AG04449 (cell line): ENCODE measurements at regions not wholly inside any gene's neighbourhood (a gene's known extent, or its start where the extent isn't known, plus 50 kb on each side); places are given as distances from the start of the nearest gene placed in this dataset.
"Not testable (repeated sequence)": the region's sequence is repeated elsewhere in the genome, so short reads cannot be mapped to it uniquely, and the experiment has no call there.

Source experiments
- CTCF ChIA-PET: fragments of 350-600 bp; formaldehyde crosslinking; extraction: SDS; loops from one replicate; lab custom pipeline; 2021; ENCODE audit warnings: antibody characterized with exemption; lab: Yijun Ruan, JAX
- POLR2A ChIA-PET: fragments of 400-600, 350-600 bp; formaldehyde crosslinking; extraction: SDS; loops from one replicate; lab custom pipeline; 2020; ENCODE audit warnings: antibody characterized with exemption, inconsistent platforms; lab: Yijun Ruan, JAX
- DNase-seq: peaks from one replicate; pipeline ENCODE4 v3.0.0-alpha.2; 2010; ENCODE audit warnings: low read depth, low spot score
- H3K4me3 ChIP-seq: 2 replicates; pipeline ENCODE4 v1.5.1; 2011; ENCODE audit warnings: low read depth, mild to moderate bottlenecking, control low read depth, low read length
- TF ChIP-seq, protein P1 (sequence below): IDR thresholded peaks from one replicate; pipeline ENCODE4 v1.5.1; 2011; ENCODE audit warnings: mild to moderate bottlenecking, moderate library complexity, low read length, control low read depth, inconsistent platforms; ENCODE audit not compliant: insufficient read depth; ENCODE audit errors: missing control alignments

GRCh38 chr12:123049398-123050240, 69.1 kb downstream of the ARL6IP4 start:
- no peak overlapping the region for H3K4me3 ChIP-seq
- DNase-seq: no peak
- TF ChIP-seq, protein P1, sequence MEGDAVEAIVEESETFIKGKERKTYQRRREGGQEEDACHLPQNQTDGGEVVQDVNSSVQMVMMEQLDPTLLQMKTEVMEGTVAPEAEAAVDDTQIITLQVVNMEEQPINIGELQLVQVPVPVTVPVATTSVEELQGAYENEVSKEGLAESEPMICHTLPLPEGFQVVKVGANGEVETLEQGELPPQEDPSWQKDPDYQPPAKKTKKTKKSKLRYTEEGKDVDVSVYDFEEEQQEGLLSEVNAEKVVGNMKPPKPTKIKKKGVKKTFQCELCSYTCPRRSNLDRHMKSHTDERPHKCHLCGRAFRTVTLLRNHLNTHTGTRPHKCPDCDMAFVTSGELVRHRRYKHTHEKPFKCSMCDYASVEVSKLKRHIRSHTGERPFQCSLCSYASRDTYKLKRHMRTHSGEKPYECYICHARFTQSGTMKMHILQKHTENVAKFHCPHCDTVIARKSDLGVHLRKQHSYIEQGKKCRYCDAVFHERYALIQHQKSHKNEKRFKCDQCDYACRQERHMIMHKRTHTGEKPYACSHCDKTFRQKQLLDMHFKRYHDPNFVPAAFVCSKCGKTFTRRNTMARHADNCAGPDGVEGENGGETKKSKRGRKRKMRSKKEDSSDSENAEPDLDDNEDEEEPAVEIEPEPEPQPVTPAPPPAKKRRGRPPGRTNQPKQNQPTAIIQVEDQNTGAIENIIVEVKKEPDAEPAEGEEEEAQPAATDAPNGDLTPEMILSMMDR: no peak
- CTCF ChIA-PET: interaction anchor here (0.9 to 1.2 kb wide), 2 partner anchors 15 to 188 kb away, joined by 4 to 6 read pairs; no protein-coding TSS in a partner anchor
- POLR2A ChIA-PET: no interaction called here

DNA sequence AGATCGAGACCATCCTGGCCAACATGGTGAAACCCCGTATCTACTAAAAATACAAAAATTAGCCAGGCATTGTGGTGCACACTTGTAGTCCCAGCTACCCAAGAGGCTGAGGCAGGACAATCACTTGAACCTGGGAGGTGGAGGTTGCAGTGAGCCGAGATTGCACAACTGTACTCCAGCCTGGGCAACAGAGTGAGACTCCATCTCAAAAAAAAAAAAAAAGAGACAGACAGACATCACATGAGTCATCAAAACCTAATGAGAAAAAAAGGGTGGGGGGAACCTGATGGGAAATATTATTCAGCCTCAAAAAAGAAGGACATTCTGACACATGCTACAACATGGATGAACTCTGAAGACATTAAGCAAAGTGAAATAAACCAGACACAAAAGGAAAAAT, 67.4 kb downstream of the ARL6IP4 start:
- CTCF ChIA-PET: interaction anchor here (2.0 kb wide), 1 partner anchor 11 kb away, joined by 6 read pairs; no protein-coding TSS in a partner anchor
- H3K4me3 ChIP-seq, DNase-seq, POLR2A ChIA-PET: not testable (repeated sequence)

DNA sequence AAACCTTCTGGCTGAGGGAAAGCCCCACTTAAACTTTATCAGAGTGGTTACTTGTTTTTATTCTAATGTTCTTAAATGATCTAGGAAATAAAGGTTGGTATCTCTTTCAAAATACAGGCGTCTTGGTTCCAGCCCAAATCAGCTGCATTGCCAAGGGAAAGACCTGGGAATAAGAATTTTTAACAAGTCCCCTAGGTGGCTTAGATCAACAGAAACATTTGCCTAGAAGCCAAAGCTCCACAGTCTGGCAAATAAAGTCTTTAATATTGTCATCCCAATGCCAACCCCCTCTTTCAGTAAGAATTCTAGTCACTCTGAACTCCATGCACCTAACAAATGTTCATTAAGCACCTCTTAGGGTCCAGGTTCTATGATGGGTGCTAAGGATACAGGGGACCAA, 66.8 kb downstream of the ARL6IP4 start:
- POLR2A ChIA-PET: no interaction called here
- TF ChIP-seq, protein P1: no peak
- CTCF ChIA-PET: interaction anchor here (1.6 to 12.4 kb wide), 3 partner anchors 8 to 189 kb away, joined by 4 to 312 read pairs (median 6); partner anchors contain the start of genes MPHOSPH9 and MTRFR
- DNase-seq: no peak
- H3K4me3 ChIP-seq: no peak overlapping the region

DNA sequence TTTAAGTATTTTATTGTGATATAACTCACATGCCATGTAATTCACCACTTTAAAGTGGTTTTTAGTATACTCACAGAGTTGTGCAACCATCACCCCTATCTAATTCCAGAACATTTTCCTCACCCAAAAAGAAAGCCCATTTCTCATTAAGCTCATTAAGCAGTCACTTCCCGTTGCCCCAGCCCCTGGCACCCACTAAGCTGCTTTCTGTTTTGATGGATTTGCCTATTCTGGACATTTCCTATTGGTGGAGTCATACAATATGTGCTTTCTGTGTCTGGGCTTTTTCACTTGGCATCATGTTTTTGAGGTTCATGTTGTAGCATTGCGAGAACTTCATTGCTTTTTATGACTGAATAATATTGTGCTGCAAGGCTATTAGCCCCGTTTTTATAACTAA, 66.0 kb downstream of the ARL6IP4 start:
- POLR2A ChIA-PET: no interaction called here
- TF ChIP-seq, protein P1: no peak
- H3K4me3 ChIP-seq: no peak overlapping the region
- no peak for DNase-seq
- CTCF ChIA-PET: interaction anchor here (0.6 to 12.4 kb wide), 4 partner anchors 9 to 363 kb away, joined by 3 to 312 read pairs (median 5); partner anchors contain the start of genes MPHOSPH9 and MTRFR

GRCh38 chr12:123045678-123046077, 65.2 kb downstream of the ARL6IP4 start:
- ChIA-PET POLR2A (no interaction called here), CTCF (interaction anchor here (0.9 to 12.4 kb wide), 5 partner anchors 9 to 191 kb away, joined by 3 to 312 read pairs (median 6); partner anchors contain the start of genes MPHOSPH9 and MTRFR)
- DNase-seq: no peak
- no peak overlapping the region for H3K4me3 ChIP-seq
- TF ChIP-seq, protein P1: no peak

- DNase-seq: no peak
- ChIA-PET POLR2A (interaction anchor here (1.2 to 3.9 kb wide), 3 partner anchors 45 to 194 kb away, joined by 3 to 23 read pairs (median 6); partner anchors contain the start of genes MPHOSPH9 and MTRFR), CTCF (interaction anchor here (0.5 to 12.4 kb wide), 28 partner anchors 9 to 538 kb away, joined by 3 to 312 read pairs (median 4); partner anchors contain the start of genes MPHOSPH9, MTRFR and PITPNM2)
- TF ChIP-seq, protein P1: no peak
- H3K4me3 ChIP-seq: no peak overlapping the region
Measured at GRCh38 chr12:123044351-123044750, 63.9 kb downstream of the ARL6IP4 start.
